ENCODE measurements at regions not wholly inside any gene's neighbourhood (a gene's known extent, or its start where the extent isn't known, plus 50 kb on each side); places are given as distances from the start of the nearest gene placed in this dataset.

GRCh38 chr7:25809441-25809840 lies 342.6 kb upstream of the NFE2L3 start:
- no peak for TF ChIP-seq POLR2A (IDR thresholded peaks at IDR 0.05; ENCODE audit: low read length)
- TF ChIP-seq GATA1 (IDR thresholded peaks at IDR 0.05; ENCODE audit: low read depth, low read length), result no peak

Measured in erythroblast (primary cell).